HG02623 (cell line): ENCODE measurements at regions not wholly inside any gene's neighbourhood (a gene's known extent, or its start where the extent isn't known, plus 50 kb on each side); places are given as distances from the start of the nearest gene placed in this dataset.

Experiments
- ATAC-seq: cut with Tn5 transposase; IDR thresholded peaks from one replicate; pipeline ENCODE4 v1.9.1; 2021; ENCODE audit warnings: moderate library complexity; ENCODE audit not compliant: unreplicated experiment

- ATAC-seq: no peak
Measured at GRCh38 chr9:71213633-71214032, 92.2 kb upstream of the TRPM3 start.

GRCh38 chr9:71210326-71210725 is 88.9 kb upstream of the TRPM3 start:
- ATAC-seq: no peak

GRCh38 chr9:71209890-71210289 is 88.5 kb upstream of the TRPM3 start:
- no peak for ATAC-seq

- no peak for ATAC-seq
Measured at GRCh38 chr9:71202931-71203330, 81.5 kb upstream of the TRPM3 start.

- no peak for ATAC-seq
Measured at GRCh38 chr9:71191708-71192107, 70.3 kb upstream of the TRPM3 start.

- no peak for ATAC-seq
Measured at GRCh38 chr9:71183251-71183650, 61.8 kb upstream of the TRPM3 start.

GRCh38 chr9:71179183-71179582 is 57.8 kb upstream of the TRPM3 start:
- ATAC-seq: no peak

GRCh38 chr9:71177901-71178300 is 56.5 kb upstream of the TRPM3 start:
- no peak for ATAC-seq

- no peak for ATAC-seq
Measured at GRCh38 chr9:71171517-71171916, 50.1 kb upstream of the TRPM3 start.
